IMR-90 (cell line): ENCODE measurements at regions not wholly inside any gene's neighbourhood (a gene's known extent, or its start where the extent isn't known, plus 50 kb on each side); places are given as distances from the start of the nearest gene placed in this dataset.

Source experiments
- ATAC-seq: fragments of 200-7000 bp; cut with Tn5 transposase; 2 replicates; pipeline ENCODE4 v1.9.1; 2020; ENCODE audit warnings: low read depth, mild to moderate bottlenecking, moderate library complexity
- BruUV-seq: library from RNA; stranded (reverse); fragments of 400-500 nt; replicated peaks from 2 replicates; lab custom pipeline; 2021; lab: Mats Ljungman, UMichigan
- CTCF ChIA-PET: fragments of 300-600 bp; formaldehyde crosslinking; extraction: SDS; loops from one replicate; lab custom pipeline; 2021; ENCODE audit warnings: antibody characterized with exemption; lab: Yijun Ruan, JAX
- POLR2A ChIA-PET: fragments of 300-600 bp; sonication (Branson Sonifier 250); formaldehyde crosslinking; loops from one replicate; lab custom pipeline; 2022; ENCODE audit warnings: antibody characterized with exemption; ENCODE audit not compliant: unreplicated experiment; lab: Charles Lee
- DNase-seq: peaks from one replicate; pipeline ENCODE4 v3.0.0; 2013
- H2AFZ ChIP-seq: replicated peaks from 2 replicates; pipeline ENCODE3; 2013; ENCODE audit warnings: low read length, mild to moderate bottlenecking; ENCODE audit not compliant: poor library complexity
- H2AK5ac ChIP-seq: 2 replicates; pipeline ENCODE4 v1.6.1; 2013; ENCODE audit warnings: low read depth, low read length, inconsistent platforms
- H2AK9ac ChIP-seq: replicated peaks from 2 replicates; pipeline ENCODE3; 2013; ENCODE audit warnings: mild to moderate bottlenecking, low read depth, low read length, moderate library complexity; ENCODE audit not compliant: poor library complexity
- H2BK120ac ChIP-seq: 2 replicates; pipeline ENCODE4 v1.6.1; 2013; ENCODE audit warnings: low read depth, low read length, inconsistent platforms
- H2BK15ac ChIP-seq: 3 replicates; pipeline ENCODE4 v1.6.1; 2013; ENCODE audit warnings: low read depth, low read length, inconsistent platforms
- H2BK20ac ChIP-seq: 2 replicates; pipeline ENCODE4 v1.6.1; 2013; ENCODE audit warnings: low read depth, mild to moderate bottlenecking, inconsistent platforms, low read length, moderate library complexity
- H2BK5ac ChIP-seq: 2 replicates; pipeline ENCODE4 v1.6.1; 2013; ENCODE audit warnings: mild to moderate bottlenecking, low read depth, low read length, inconsistent platforms; ENCODE audit not compliant: poor library complexity, severe bottlenecking
- H3K14ac ChIP-seq: replicated peaks from 2 replicates; pipeline ENCODE4 v1.6.1; 2013; ENCODE audit warnings: low read depth, low read length, inconsistent platforms
- H3K18ac ChIP-seq: 2 replicates; pipeline ENCODE4 v1.6.1; 2013; ENCODE audit warnings: low read depth, low read length, control low read depth
- H3K23ac ChIP-seq: 2 replicates; pipeline ENCODE4 v1.6.1; 2013; ENCODE audit warnings: low read depth, low read length, inconsistent platforms
- H3K27ac ChIP-seq: 2 replicates; pipeline ENCODE4 v1.5.1; 2013; ENCODE audit warnings: mild to moderate bottlenecking, control low read depth, low read length; ENCODE audit not compliant: insufficient read depth
- H3K27me3 ChIP-seq: 2 replicates; pipeline ENCODE4 v1.6.1; 2013; ENCODE audit warnings: low read length; ENCODE audit not compliant: control insufficient read depth, insufficient read depth
- H3K36me3 ChIP-seq: 2 replicates; pipeline ENCODE4 v1.6.1; 2013; ENCODE audit warnings: low read length, mixed read lengths; ENCODE audit not compliant: control insufficient read depth, insufficient read depth
- H3K4ac ChIP-seq: 2 replicates; pipeline ENCODE4 v1.6.1; 2013; ENCODE audit warnings: low read depth, low read length, inconsistent platforms
- H3K4me1 ChIP-seq: 2 replicates; pipeline ENCODE4 v1.6.1; 2013; ENCODE audit warnings: low read length, mixed read lengths; ENCODE audit not compliant: control insufficient read depth, insufficient read depth
- H3K4me2 ChIP-seq: 2 replicates; pipeline ENCODE4 v1.6.1; 2013; ENCODE audit warnings: low read depth, mild to moderate bottlenecking, control low read depth, low read length, moderate library complexity
- H3K4me3 ChIP-seq: 2 replicates; pipeline ENCODE4 v1.5.1; 2013; ENCODE audit warnings: low read depth, mild to moderate bottlenecking, control low read depth, low read length, moderate library complexity; ENCODE audit not compliant: insufficient read depth
- H3K56ac ChIP-seq: 2 replicates; pipeline ENCODE4 v1.6.1; 2013; ENCODE audit warnings: low read length, inconsistent platforms; ENCODE audit not compliant: insufficient read depth; ENCODE audit errors: extremely low read depth
- H3K79me1 ChIP-seq, 2 experiments: 2 replicates each; pipeline ENCODE4 v1.6.1; 2013; ENCODE audit warnings: low read length in 2 of 2, inconsistent platforms in 1 of 2, low read depth in 1 of 2
- H3K9ac ChIP-seq: 2 replicates; pipeline ENCODE4 v1.6.1; 2013; ENCODE audit warnings: low read depth, low read length, control low read depth
- H3K9me1 ChIP-seq: 2 replicates; pipeline ENCODE4 v1.6.1; 2013; ENCODE audit warnings: low read length, inconsistent platforms; ENCODE audit not compliant: insufficient read depth
- H3K9me3 ChIP-seq: 2 replicates; pipeline ENCODE4 v1.6.1; 2013; ENCODE audit warnings: low read length; ENCODE audit not compliant: control insufficient read depth, insufficient read depth
- H4K20me1 ChIP-seq: 2 replicates; pipeline ENCODE4 v1.6.1; 2013; ENCODE audit warnings: low read length, inconsistent platforms; ENCODE audit not compliant: insufficient read depth
- H4K5ac ChIP-seq: 2 replicates; pipeline ENCODE4 v1.6.1; 2013; ENCODE audit warnings: mild to moderate bottlenecking, low read depth, low read length, control low read depth
- H4K8ac ChIP-seq, 2 experiments: 2 replicates each; pipeline ENCODE4 v1.6.1; 2013; ENCODE audit warnings: low read depth in 2 of 2, low read length in 2 of 2, control low read depth in 1 of 2, inconsistent platforms in 1 of 2
- H4K91ac ChIP-seq: 2 replicates; pipeline ENCODE4 v1.6.1; 2013; ENCODE audit warnings: low read depth, low read length, inconsistent platforms; ENCODE audit not compliant: insufficient read depth
- BHLHE40 ChIP-seq: fragments of 150-350 bp; IDR thresholded peaks from 2 replicates; pipeline ENCODE4 v1.6.1; 2016; ENCODE audit warnings: mild to moderate bottlenecking, low read depth, low read length
- CTCF ChIP-seq: conservative IDR thresholded peaks from 2 replicates; pipeline ENCODE4 v1.5.1; 2012; ENCODE audit warnings: mild to moderate bottlenecking, low read depth, low read length, improper control_type of control experiment
- MAZ ChIP-seq: IDR thresholded peaks from 2 replicates; pipeline ENCODE4 v1.6.1; 2012; ENCODE audit warnings: low read depth, mild to moderate bottlenecking, low read length, improper control_type of control experiment, moderate library complexity, borderline replicate concordance
- SMC3 ChIP-seq: fragments of 150-350 bp; IDR thresholded peaks from 2 replicates; pipeline ENCODE4 v1.6.1; 2016; ENCODE audit warnings: low read depth, mild to moderate bottlenecking, antibody characterized with exemption, low read length, moderate library complexity
- WGBS, 2 experiments: methylation state at CpG; one replicate each; pipeline versions ENCODE4 v1.1.5 to v1.1.7; 2013; ENCODE audit warnings: missing lambda C conversion rate in 2 of 2; ENCODE audit not compliant: insufficient read length in 1 of 2; ENCODE audit errors: extremely low coverage in 2 of 2; 5-methylcytosine and 5-hydroxymethylcytosine counted together
- dilution Hi-C: fragments of 300-500 bp; cut with HindIII; formaldehyde crosslinking; loops from one replicate; pipeline ENCODE4 v1.14.3; 2018; ENCODE audit warnings: low sequenced_read_pairs; ENCODE audit not compliant: unreplicated experiment
- in situ Hi-C: fragments of 300-500 bp; cut with MboI; formaldehyde crosslinking; loops from 3 replicates; pipeline ENCODE4 v1.14.3; 2019; ENCODE audit warnings: low sequenced_read_pairs, inconsistent platforms, mixed read lengths
- intact Hi-C: fragments of 100-400 bp; cut with micrococcal nuclease; formaldehyde crosslinking; loops from 2 replicates; pipeline ENCODE4 v1.10.0; 2022
- TF ChIP-seq, protein P1 (sequence below): fragments of 150-350 bp; IDR thresholded peaks from 2 replicates; pipeline ENCODE4 v1.6.1; 2016; ENCODE audit warnings: low read depth, mild to moderate bottlenecking, low read length, moderate library complexity, borderline replicate concordance

DNA sequence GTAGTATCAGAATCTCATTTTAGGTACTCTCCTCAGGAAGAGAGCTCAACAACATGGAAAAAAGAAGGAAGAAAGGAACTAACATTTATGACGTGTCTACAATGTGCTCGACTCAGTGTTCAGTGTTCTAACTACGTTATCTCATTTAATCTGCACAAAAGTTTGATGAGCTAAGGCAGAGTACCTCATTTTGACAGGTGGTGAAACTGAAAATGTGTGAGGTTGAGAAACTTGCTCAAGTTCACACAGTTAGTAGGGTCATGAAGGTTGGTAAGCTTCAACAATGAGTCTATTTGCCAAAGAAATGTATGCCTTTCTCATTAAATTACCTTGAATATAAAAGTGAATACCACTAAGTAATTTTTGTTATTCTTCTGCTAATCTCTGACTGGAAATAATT is 165.1 kb downstream of the CAAP1 start:
- POLR2A ChIA-PET = no interaction called here
- no peaks in the 10 kb centered on the region for H3K36me3 ChIP-seq
- H3K79me1 ChIP-seq = no peaks in the 10 kb centered on the region
- H3K9ac ChIP-seq = no peak overlapping the region
- H2BK120ac ChIP-seq = no peak overlapping the region
- H3K9me1 ChIP-seq = no peaks in the 10 kb centered on the region
- CTCF ChIA-PET = interaction anchor here (0.7 kb wide), 1 partner anchor 19 kb away, joined by 4 read pairs; no protein-coding TSS in a partner anchor
- H2BK5ac ChIP-seq = no peak overlapping the region
- H2BK15ac ChIP-seq = no peak overlapping the region
- no peak overlapping the region for H2BK20ac ChIP-seq
- intact Hi-C loops = no loop called here
- H3K27me3 ChIP-seq = no peaks in the 10 kb centered on the region; the same call in 1 of the 2 replicates
- H3K14ac ChIP-seq = no peak overlapping the region
- H4K5ac ChIP-seq = no peak overlapping the region
- no peak overlapping the region for H3K23ac ChIP-seq
- dilution Hi-C loops = no loop called here
- ATAC-seq (no peak), DNase-seq (no peak)
- H3K27ac ChIP-seq = no peak overlapping the region
- H3K4me1 ChIP-seq = no peaks in the 10 kb centered on the region
- H4K8ac ChIP-seq = no peak overlapping the region
- no peak overlapping the region for H3K18ac ChIP-seq
- no CpG with 5 or more reads among the region's 3 CpGs for whole genome bisulfite sequencing, 2 experiments
- TF ChIP-seq CTCF = no peak
- TF ChIP-seq MAZ = no peak
- TF ChIP-seq SMC3 = no peak
- no peak for TF ChIP-seq BHLHE40
- TF ChIP-seq, protein P1, sequence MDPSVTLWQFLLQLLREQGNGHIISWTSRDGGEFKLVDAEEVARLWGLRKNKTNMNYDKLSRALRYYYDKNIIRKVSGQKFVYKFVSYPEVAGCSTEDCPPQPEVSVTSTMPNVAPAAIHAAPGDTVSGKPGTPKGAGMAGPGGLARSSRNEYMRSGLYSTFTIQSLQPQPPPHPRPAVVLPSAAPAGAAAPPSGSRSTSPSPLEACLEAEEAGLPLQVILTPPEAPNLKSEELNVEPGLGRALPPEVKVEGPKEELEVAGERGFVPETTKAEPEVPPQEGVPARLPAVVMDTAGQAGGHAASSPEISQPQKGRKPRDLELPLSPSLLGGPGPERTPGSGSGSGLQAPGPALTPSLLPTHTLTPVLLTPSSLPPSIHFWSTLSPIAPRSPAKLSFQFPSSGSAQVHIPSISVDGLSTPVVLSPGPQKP = no peak
- H2AK9ac ChIP-seq = no peak overlapping the region
- H2AFZ ChIP-seq = no peak overlapping the region
- H3K4me2 ChIP-seq = no peak overlapping the region
- H3K9me3 ChIP-seq = no peaks in the 10 kb centered on the region
- no TSS peak for BruUV-seq
- H3K4ac ChIP-seq = no peak overlapping the region
- H3K56ac ChIP-seq = no peak overlapping the region
- no peaks in the 10 kb centered on the region for H4K20me1 ChIP-seq
- in situ Hi-C loops = loop anchor here (25.0 kb wide), 1 partner anchor 260 kb away; no protein-coding TSS in a partner anchor
- H3K4me3 ChIP-seq = no peak overlapping the region
- no peak overlapping the region for H4K91ac ChIP-seq
- no peak overlapping the region for H2AK5ac ChIP-seq
